Kidney epithelial cell (primary cell): ENCODE measurements at regions not wholly inside any gene's neighbourhood (a gene's known extent, or its start where the extent isn't known, plus 50 kb on each side); places are given as distances from the start of the nearest gene placed in this dataset.

Experiments used
- DNase-seq: peaks from one replicate; pipeline ENCODE4 v3.0.0-alpha.2; 2010; ENCODE audit warnings: low read depth
- H3K27me3 ChIP-seq: 2 replicates; pipeline ENCODE4 v1.6.0; 2011; ENCODE audit warnings: low read length; ENCODE audit not compliant: control insufficient read depth, insufficient read depth
- H3K36me3 ChIP-seq: 2 replicates; pipeline ENCODE4 v1.5.1; 2011; ENCODE audit warnings: low read length; ENCODE audit not compliant: control insufficient read depth, insufficient read depth
- H3K4me3 ChIP-seq: 2 replicates; pipeline ENCODE4 v1.5.1; 2011; ENCODE audit warnings: low read depth, mild to moderate bottlenecking, control low read depth, low read length
- TF ChIP-seq, protein P1 (sequence below): IDR thresholded peaks from 2 replicates; pipeline ENCODE4 v1.5.1; 2011; ENCODE audit warnings: mild to moderate bottlenecking, moderate library complexity, low read length, control low read depth, inconsistent platforms; ENCODE audit not compliant: insufficient read depth, poor library complexity, severe bottlenecking

- no peak for DNase-seq
- Histone ChIP-seq H3K4me3 (no peak overlapping the region), H3K36me3 (no peaks in the 10 kb centered on the region), H3K27me3 (no peaks in the 10 kb centered on the region)
- TF ChIP-seq, protein P1, sequence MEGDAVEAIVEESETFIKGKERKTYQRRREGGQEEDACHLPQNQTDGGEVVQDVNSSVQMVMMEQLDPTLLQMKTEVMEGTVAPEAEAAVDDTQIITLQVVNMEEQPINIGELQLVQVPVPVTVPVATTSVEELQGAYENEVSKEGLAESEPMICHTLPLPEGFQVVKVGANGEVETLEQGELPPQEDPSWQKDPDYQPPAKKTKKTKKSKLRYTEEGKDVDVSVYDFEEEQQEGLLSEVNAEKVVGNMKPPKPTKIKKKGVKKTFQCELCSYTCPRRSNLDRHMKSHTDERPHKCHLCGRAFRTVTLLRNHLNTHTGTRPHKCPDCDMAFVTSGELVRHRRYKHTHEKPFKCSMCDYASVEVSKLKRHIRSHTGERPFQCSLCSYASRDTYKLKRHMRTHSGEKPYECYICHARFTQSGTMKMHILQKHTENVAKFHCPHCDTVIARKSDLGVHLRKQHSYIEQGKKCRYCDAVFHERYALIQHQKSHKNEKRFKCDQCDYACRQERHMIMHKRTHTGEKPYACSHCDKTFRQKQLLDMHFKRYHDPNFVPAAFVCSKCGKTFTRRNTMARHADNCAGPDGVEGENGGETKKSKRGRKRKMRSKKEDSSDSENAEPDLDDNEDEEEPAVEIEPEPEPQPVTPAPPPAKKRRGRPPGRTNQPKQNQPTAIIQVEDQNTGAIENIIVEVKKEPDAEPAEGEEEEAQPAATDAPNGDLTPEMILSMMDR, result no peak
Measured at GRCh38 chr13:74895042-74895796, 586.8 kb downstream of the TBC1D4 start.

GRCh38 chr13:74892096-74892495, 589.9 kb downstream of the TBC1D4 start:
- no peaks in the 10 kb centered on the region for H3K36me3 ChIP-seq
- H3K27me3 ChIP-seq, result no peaks in the 10 kb centered on the region
- DNase-seq, result no peak
- no peak overlapping the region for H3K4me3 ChIP-seq
- TF ChIP-seq, protein P1, result no peak

DNA sequence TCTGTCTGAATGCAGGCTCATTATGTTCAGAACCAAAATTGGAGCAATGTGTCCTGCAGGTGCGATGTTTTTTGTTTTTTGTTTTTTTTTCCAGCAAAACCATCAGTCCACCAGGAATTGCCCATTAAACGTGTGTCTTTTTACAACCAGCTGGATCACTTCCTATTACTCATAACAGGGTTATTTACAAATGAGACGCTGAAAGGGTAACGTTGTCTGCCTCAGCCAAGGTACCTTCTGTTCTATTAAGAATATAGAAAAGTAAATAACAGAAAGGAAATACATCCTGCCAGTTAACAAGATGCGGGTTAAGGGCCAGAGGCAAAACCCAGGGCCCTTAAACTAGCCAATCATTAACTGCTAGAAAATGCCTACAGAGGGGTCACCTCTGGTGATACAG, 590.4 kb downstream of the TBC1D4 start:
- DNase-seq, result peak; percentile 28

DNA sequence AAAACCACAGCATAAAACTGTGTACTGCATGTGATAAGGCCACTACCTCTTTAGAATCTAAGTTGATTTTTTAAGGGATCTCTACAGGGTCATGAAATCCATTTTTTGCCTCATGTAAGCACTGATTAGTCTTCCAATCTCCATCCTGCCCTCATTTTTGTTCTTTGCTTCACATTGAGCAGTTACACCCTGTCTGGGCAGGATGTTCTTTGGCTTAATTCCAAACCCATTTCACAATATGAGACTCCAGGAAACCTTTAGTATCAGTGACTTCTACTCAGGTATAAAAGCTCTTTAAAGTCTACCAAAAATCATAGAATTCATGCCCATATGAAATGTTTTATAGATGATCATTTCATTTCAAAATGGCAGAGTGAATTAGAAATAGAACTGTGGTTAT, 592.6 kb downstream of the TBC1D4 start:
- DNase-seq, result no peak
- Histone ChIP-seq H3K27me3 (no peaks in the 10 kb centered on the region), H3K4me3 (no peak overlapping the region), H3K36me3 (no peaks in the 10 kb centered on the region)
- TF ChIP-seq, protein P1, result no peak

More for the DNA sequence above, 590.4 kb downstream of the TBC1D4 start:
- Histone ChIP-seq H3K27me3 (no peaks in the 10 kb centered on the region), H3K4me3 (no peak overlapping the region), H3K36me3 (no peaks in the 10 kb centered on the region)
- TF ChIP-seq, protein P1, result no peak

- TF ChIP-seq, protein P1, result no peak
- H3K4me3 ChIP-seq, result no peak overlapping the region
- no peaks in the 10 kb centered on the region for H3K36me3 ChIP-seq
- DNase-seq, result no peak
- no peaks in the 10 kb centered on the region for H3K27me3 ChIP-seq
Measured at GRCh38 chr13:74886502-74886901, 595.5 kb downstream of the TBC1D4 start.

GRCh38 chr13:74883834-74884233, 598.1 kb downstream of the TBC1D4 start:
- H3K27me3 ChIP-seq, result no peaks in the 10 kb centered on the region
- TF ChIP-seq, protein P1, result no peak
- no peaks in the 10 kb centered on the region for H3K36me3 ChIP-seq
- no peak overlapping the region for H3K4me3 ChIP-seq
- no peak for DNase-seq
